Cardiac muscle cell (in vitro differentiated cells and primary cell): ENCODE measurements at regions not wholly inside any gene's neighbourhood (a gene's known extent, or its start where the extent isn't known, plus 50 kb on each side); places are given as distances from the start of the nearest gene placed in this dataset.

ENCODE experiments used
- DNase-seq, 2 donors: peaks; one replicate each; pipeline versions ENCODE4 v3.0.0 to v3.0.0-alpha.2; 2010 to 2017; ENCODE audit warnings: low read depth in 1 of 2, low spot score in 1 of 2
- H3K27ac ChIP-seq: fragments of 200-600 bp; sonication (generic); 2 replicates; pipeline ENCODE4 v1.5.1; 2016
- H3K27me3 ChIP-seq: fragments of 200-600 bp; sonication (generic); 2 replicates; pipeline ENCODE4 v1.6.0; 2016; ENCODE audit warnings: control low read depth
- H3K36me3 ChIP-seq: fragments of 200-600 bp; sonication (generic); 2 replicates; pipeline ENCODE4 v1.5.1; 2016; ENCODE audit warnings: control low read depth
- H3K4me1 ChIP-seq: fragments of 200-600 bp; sonication (generic); 2 replicates; pipeline ENCODE4 v1.8.1; 2017; ENCODE audit warnings: low read depth, mild to moderate bottlenecking, mixed run types
- H3K4me3 ChIP-seq: fragments of 200-600 bp; sonication (generic); 2 replicates; pipeline ENCODE4 v1.5.1; 2016; ENCODE audit warnings: mild to moderate bottlenecking
- H3K9me3 ChIP-seq: fragments of 200-600 bp; sonication (generic); 2 replicates; pipeline ENCODE4 v1.5.1; 2017; ENCODE audit warnings: low read depth, mild to moderate bottlenecking, control low read depth
- TF ChIP-seq, protein P1 (sequence below): IDR thresholded peaks from 2 replicates; pipeline ENCODE4 v1.5.1; 2012; ENCODE audit warnings: low read depth, mild to moderate bottlenecking, low read length

GRCh38 chr3:83251490-83251889 lies 1490.0 kb upstream of the GBE1 start:
- no peaks in the 10 kb centered on the region for H3K36me3 ChIP-seq
- H3K4me1 ChIP-seq: no peaks in the 10 kb centered on the region
- H3K27me3 ChIP-seq: no peaks in the 10 kb centered on the region
- H3K4me3 ChIP-seq: no peak overlapping the region
- no peak for DNase-seq
- no peak overlapping the region for H3K27ac ChIP-seq
- H3K9me3 ChIP-seq: no peaks in the 10 kb centered on the region
- TF ChIP-seq, protein P1, sequence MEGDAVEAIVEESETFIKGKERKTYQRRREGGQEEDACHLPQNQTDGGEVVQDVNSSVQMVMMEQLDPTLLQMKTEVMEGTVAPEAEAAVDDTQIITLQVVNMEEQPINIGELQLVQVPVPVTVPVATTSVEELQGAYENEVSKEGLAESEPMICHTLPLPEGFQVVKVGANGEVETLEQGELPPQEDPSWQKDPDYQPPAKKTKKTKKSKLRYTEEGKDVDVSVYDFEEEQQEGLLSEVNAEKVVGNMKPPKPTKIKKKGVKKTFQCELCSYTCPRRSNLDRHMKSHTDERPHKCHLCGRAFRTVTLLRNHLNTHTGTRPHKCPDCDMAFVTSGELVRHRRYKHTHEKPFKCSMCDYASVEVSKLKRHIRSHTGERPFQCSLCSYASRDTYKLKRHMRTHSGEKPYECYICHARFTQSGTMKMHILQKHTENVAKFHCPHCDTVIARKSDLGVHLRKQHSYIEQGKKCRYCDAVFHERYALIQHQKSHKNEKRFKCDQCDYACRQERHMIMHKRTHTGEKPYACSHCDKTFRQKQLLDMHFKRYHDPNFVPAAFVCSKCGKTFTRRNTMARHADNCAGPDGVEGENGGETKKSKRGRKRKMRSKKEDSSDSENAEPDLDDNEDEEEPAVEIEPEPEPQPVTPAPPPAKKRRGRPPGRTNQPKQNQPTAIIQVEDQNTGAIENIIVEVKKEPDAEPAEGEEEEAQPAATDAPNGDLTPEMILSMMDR: no peak

GRCh38 chr3:83250613-83251012 lies 1489.2 kb upstream of the GBE1 start:
- no peaks in the 10 kb centered on the region for H3K36me3 ChIP-seq
- TF ChIP-seq, protein P1: no peak
- no peak overlapping the region for H3K27ac ChIP-seq
- DNase-seq: no peak
- no peak overlapping the region for H3K4me3 ChIP-seq
- H3K9me3 ChIP-seq: no peaks in the 10 kb centered on the region
- H3K4me1 ChIP-seq: no peaks in the 10 kb centered on the region
- no peaks in the 10 kb centered on the region for H3K27me3 ChIP-seq

DNA sequence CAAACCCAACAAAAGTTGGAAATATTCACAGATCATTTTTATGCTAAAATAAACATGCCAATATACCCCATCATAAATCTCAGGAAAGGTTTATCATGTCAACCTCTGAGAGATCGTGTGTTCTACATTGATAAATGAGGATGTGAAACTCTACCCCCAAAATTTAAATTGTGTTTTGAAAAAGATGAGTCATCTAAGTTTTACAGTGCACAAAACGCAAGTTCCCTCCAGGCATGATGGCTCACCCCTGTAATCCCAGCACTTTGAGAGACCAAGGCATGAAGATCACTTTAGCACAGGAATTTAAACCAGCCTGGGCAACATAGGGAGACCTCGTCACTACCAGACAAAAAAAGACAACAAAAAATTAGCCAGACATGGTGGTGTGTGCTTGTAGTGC lies 1487.0 kb upstream of the GBE1 start:
- no peaks in the 10 kb centered on the region for H3K36me3 ChIP-seq
- H3K4me1 ChIP-seq: no peaks in the 10 kb centered on the region
- no peaks in the 10 kb centered on the region for H3K9me3 ChIP-seq
- no peak overlapping the region for H3K4me3 ChIP-seq
- DNase-seq: no peak
- TF ChIP-seq, protein P1: no peak
- H3K27me3 ChIP-seq: no peaks in the 10 kb centered on the region
- H3K27ac ChIP-seq: no peak overlapping the region

GRCh38 chr3:83235180-83235814 lies 1473.9 kb upstream of the GBE1 start:
- TF ChIP-seq, protein P1: no peak
- Histone ChIP-seq H3K36me3 (no peaks in the 10 kb centered on the region), H3K4me1 (no peaks in the 10 kb centered on the region), H3K27ac (no peak overlapping the region), H3K9me3 (no peaks in the 10 kb centered on the region), H3K27me3 (no peaks in the 10 kb centered on the region), H3K4me3 (no peak overlapping the region)
- DNase-seq: no peak

GRCh38 chr3:83233715-83234114 lies 1472.3 kb upstream of the GBE1 start:
- Histone ChIP-seq H3K4me3 (no peak overlapping the region), H3K27me3 (no peaks in the 10 kb centered on the region), H3K27ac (no peak overlapping the region), H3K9me3 (no peaks in the 10 kb centered on the region), H3K36me3 (no peaks in the 10 kb centered on the region), H3K4me1 (no peaks in the 10 kb centered on the region)
- DNase-seq: no peak
- TF ChIP-seq, protein P1: no peak
